PFSK-1 (cell line): ENCODE measurements at regions not wholly inside any gene's neighbourhood (a gene's known extent, or its start where the extent isn't known, plus 50 kb on each side); places are given as distances from the start of the nearest gene placed in this dataset.

Experiments
- POLR2AphosphoS5 ChIP-seq: IDR thresholded peaks from 2 replicates; pipeline ENCODE4 v1.6.1; 2012; ENCODE audit warnings: low read depth, mild to moderate bottlenecking, control low read depth, low read length, moderate library complexity
- REST ChIP-seq, 2 experiments: IDR thresholded peaks; 2 replicates each; pipeline versions ENCODE4 v1.6.1 to v1.8.0; 2011 to 2012; ENCODE audit warnings: low read depth in 2 of 2, low read length in 2 of 2, control low read depth in 1 of 2, inconsistent platforms in 1 of 2, mild to moderate bottlenecking in 1 of 2, moderate library complexity in 1 of 2; ENCODE audit not compliant: insufficient read depth in 1 of 2

GRCh38 chr17:14902297-14902696 is 362.8 kb downstream of the PMP22 start:
- no peak for TF ChIP-seq REST (IDR thresholded peaks at IDR 0.05; ENCODE audit: insufficient read depth in 1 of 2, low read depth in 2 of 2, low read length in 2 of 2)
- no peak for TF ChIP-seq POLR2AphosphoS5
